HCT116 (cell line): ENCODE measurements at regions not wholly inside any gene's neighbourhood (a gene's known extent, or its start where the extent isn't known, plus 50 kb on each side); places are given as distances from the start of the nearest gene placed in this dataset.
"Not testable (repeated sequence)": the region's sequence is repeated elsewhere in the genome, so short reads cannot be mapped to it uniquely, and the experiment has no call there.

Experiments used
- ATAC-seq: fragments of 200-7000 bp; cut with Tn5 transposase; 2 replicates; pipeline ENCODE4 v1.9.1; 2020; ENCODE audit warnings: mild to moderate bottlenecking, moderate library complexity
- BruUV-seq: library from RNA; stranded (reverse); fragments of 400-500 nt; replicated peaks from 2 replicates; lab custom pipeline; 2021; lab: Mats Ljungman, UMichigan
- CTCF ChIA-PET: fragments of 300-600 bp; sonication (Branson Sonifier 250); formaldehyde crosslinking; loops from one replicate; lab custom pipeline; 2021; ENCODE audit warnings: antibody characterized with exemption; lab: Charles Lee
- POLR2A ChIA-PET: fragments of 300-600, 350-600 bp; sonication (Branson Sonifier 250); formaldehyde crosslinking; loops from one replicate; lab custom pipeline; 2021; ENCODE audit warnings: antibody characterized with exemption; lab: Charles Lee
- RAD21 ChIA-PET, 2 experiments: fragments of 300-600 bp; sonication (Branson Sonifier 250); formaldehyde crosslinking; loops; one replicate each; lab custom pipeline; 2023; ENCODE audit warnings: low total read pairs in 2 of 2; ENCODE audit not compliant: uncharacterized antibody in 2 of 2, unreplicated experiment in 2 of 2, low non-redundant PET in 1 of 2; lab: Charles Lee
- DNase-seq: peaks from one replicate; pipeline ENCODE4 v3.0.0-alpha.2; 2010; ENCODE audit warnings: low read depth, low spot score
- H2AFZ ChIP-seq: fragments of 200-600 bp; shearing (Covaris generic), sonication (generic); 2 replicates; pipeline ENCODE4 v1.6.1; 2017; ENCODE audit warnings: low read depth, mixed run types, mixed read lengths, antibody characterized with exemption, low read length; ENCODE audit not compliant: poor library complexity, severe bottlenecking
- H3K27ac ChIP-seq: 2 replicates; pipeline ENCODE4 v1.5.1; 2012; ENCODE audit warnings: low read depth, low read length
- H3K27me3 ChIP-seq: fragments of 200-600 bp; sonication (generic); 2 replicates; pipeline ENCODE4 v1.6.1; 2016; ENCODE audit warnings: mixed run types, low read length, mixed read lengths; ENCODE audit not compliant: insufficient read depth
- H3K36me3 ChIP-seq, 2 experiments: fragments of 200-500 bp in 1 of 2; fragments of 200-600 bp in 1 of 2; sonication (Bioruptor generic) in 1 of 2; sonication (generic) in 1 of 2; 2 replicates each; pipeline versions ENCODE4 v1.5.1 to v1.6.1; 2014 to 2016; ENCODE audit warnings: low read length in 2 of 2, inconsistent platforms in 1 of 2, mixed read lengths in 1 of 2, mixed run types in 1 of 2; ENCODE audit not compliant: insufficient read depth in 2 of 2, control insufficient read depth in 1 of 2
- H3K4me1 ChIP-seq, 2 experiments: fragments of 200-600 bp in 1 of 2; sonication (generic) in 1 of 2; 2 replicates each; pipeline versions ENCODE4 v1.5.1 to v1.6.1; 2012 to 2017; ENCODE audit warnings: low read length in 2 of 2, inconsistent platforms in 1 of 2, mild to moderate bottlenecking in 1 of 2, mixed read lengths in 1 of 2, mixed run types in 1 of 2, moderate library complexity in 1 of 2; ENCODE audit not compliant: insufficient read depth in 2 of 2, control insufficient read depth in 1 of 2
- H3K4me2 ChIP-seq: fragments of 200-600 bp; sonication (generic); 2 replicates; pipeline ENCODE4 v1.6.1; 2017; ENCODE audit warnings: mixed run types, low read length, mixed read lengths
- H3K4me3 ChIP-seq, 2 experiments: fragments of 200-600 bp in 1 of 2; sonication (generic) in 1 of 2; replicated peaks in 1 of 2; 2 replicates each; pipeline ENCODE4 v1.5.1; 2011 to 2016; ENCODE audit warnings: low read length in 2 of 2, control low read depth in 1 of 2, low read depth in 1 of 2, mild to moderate bottlenecking in 1 of 2, mixed read lengths in 1 of 2, mixed run types in 1 of 2
- H3K79me2 ChIP-seq: fragments of 200-600 bp; sonication (generic); 2 replicates; pipeline ENCODE4 v1.6.1; 2017; ENCODE audit warnings: mild to moderate bottlenecking, mixed run types, low read length, moderate library complexity, mixed read lengths; ENCODE audit not compliant: insufficient read depth
- H3K9ac ChIP-seq: fragments of 200-600 bp; sonication (generic); 2 replicates; pipeline ENCODE4 v1.6.1; 2016; ENCODE audit warnings: low read length, mixed read lengths
- H3K9me2 ChIP-seq: fragments of 200-600 bp; sonication (generic), shearing (Covaris generic); 2 replicates; pipeline ENCODE4 v1.6.1; 2017; ENCODE audit warnings: mixed run types, mild to moderate bottlenecking, moderate library complexity; ENCODE audit not compliant: insufficient read depth
- H3K9me3 ChIP-seq, 2 experiments: fragments of 200-500 bp in 1 of 2; fragments of 200-600 bp in 1 of 2; sonication (Bioruptor generic) in 1 of 2; sonication (generic) in 1 of 2; 2 replicates each; pipeline ENCODE4 v1.6.1; 2014 to 2017; ENCODE audit warnings: low read length in 2 of 2, mixed read lengths in 2 of 2, inconsistent platforms in 1 of 2, low read depth in 1 of 2, mild to moderate bottlenecking in 1 of 2, mixed run types in 1 of 2, moderate library complexity in 1 of 2; ENCODE audit not compliant: control insufficient read depth in 1 of 2, insufficient read depth in 1 of 2
- H4K20me1 ChIP-seq: fragments of 200-600 bp; sonication (generic), shearing (Covaris generic); 2 replicates; pipeline ENCODE4 v1.6.1; 2017; ENCODE audit warnings: mixed run types, mild to moderate bottlenecking, moderate library complexity; ENCODE audit not compliant: insufficient read depth
- CBX3 ChIP-seq: IDR thresholded peaks from 2 replicates; pipeline ENCODE4 v1.6.1; 2012; ENCODE audit warnings: low read depth
- ELF1 ChIP-seq: IDR thresholded peaks from 2 replicates; pipeline ENCODE4 v1.6.1; 2012; ENCODE audit warnings: low read depth, borderline replicate concordance
- EZH2 ChIP-seq: fragments of 200-600 bp; sonication (generic); IDR thresholded peaks from 2 replicates; pipeline ENCODE4 v1.6.1; 2017; ENCODE audit warnings: antibody characterized with exemption, mixed run types
- POLR2A ChIP-seq: IDR thresholded peaks from 2 replicates; pipeline ENCODE4 v1.7.0; 2011; ENCODE audit warnings: borderline replicate concordance; ENCODE audit not compliant: insufficient read depth, insufficient read length; ENCODE audit errors: extremely low read depth
- SIN3A ChIP-seq: IDR thresholded peaks from 2 replicates; pipeline ENCODE4 v1.6.1; 2012; ENCODE audit warnings: low read depth
- SP1 ChIP-seq: IDR thresholded peaks from 2 replicates; pipeline ENCODE4 v1.6.1; 2012; ENCODE audit warnings: low read depth
- YY1 ChIP-seq: IDR thresholded peaks from 2 replicates; pipeline ENCODE4 v1.6.1; 2011; ENCODE audit warnings: low read length, low read depth, moderate library complexity, mild to moderate bottlenecking; ENCODE audit not compliant: insufficient replicate concordance; ENCODE audit errors: extremely low read depth
- intact Hi-C: fragments of 100-400 bp; cut with micrococcal nuclease; formaldehyde crosslinking; loops from 2 replicates; pipeline ENCODE4 v1.10.0; 2022

- H3K4me3 ChIP-seq, POLR2A ChIA-PET, H3K9me2 ChIP-seq, RAD21 ChIA-PET, CTCF ChIA-PET, H3K36me3 ChIP-seq, DNase-seq, H2AFZ ChIP-seq, ATAC-seq, H3K4me1 ChIP-seq, H3K9ac ChIP-seq, BruUV-seq, H3K27ac ChIP-seq, H3K79me2 ChIP-seq, H3K27me3 ChIP-seq, H4K20me1 ChIP-seq, H3K4me2 ChIP-seq, intact Hi-C loops: not testable (repeated sequence)
- peaks cover 8 to 12% of the 10 kb centered on the region in 2 experiments; a peak in 2 of 4 replicates for H3K9me3 ChIP-seq
These were observed 876.9 kb upstream of the API5 start for GRCh38 chr11:42434911-42435310.

GRCh38 chr11:42444406-42444805 lies 867.4 kb upstream of the API5 start:
- RAD21 ChIA-PET: no interaction called here
- H3K9me3 ChIP-seq: peaks cover 0 to 10% of the 10 kb centered on the region in 2 experiments; a peak in 2 of 4 replicates
- intact Hi-C loops: no loop called here
- H3K4me2 ChIP-seq: no peak overlapping the region
- H3K4me1 ChIP-seq: no peaks in the 10 kb centered on the region
- H3K9ac ChIP-seq: no peak overlapping the region
- ATAC-seq (no peak), DNase-seq (no peak)
- no peaks in the 10 kb centered on the region for H3K36me3 ChIP-seq
- no peak for TF ChIP-seq SP1
- no peak for TF ChIP-seq POLR2A
- no peak for TF ChIP-seq SIN3A
- TF ChIP-seq EZH2: no peak
- TF ChIP-seq CBX3: no peak
- TF ChIP-seq YY1: no peak
- TF ChIP-seq ELF1: no peak
- no peaks in the 10 kb centered on the region for H3K27me3 ChIP-seq
- no peak overlapping the region for H2AFZ ChIP-seq
- CTCF ChIA-PET: no interaction called here
- H3K4me3 ChIP-seq: no peak overlapping the region
- POLR2A ChIA-PET: no interaction called here
- BruUV-seq: no TSS peak
- H3K27ac ChIP-seq: no peak overlapping the region
- no peaks in the 10 kb centered on the region for H3K9me2 ChIP-seq
- H3K79me2 ChIP-seq: no peaks in the 10 kb centered on the region
- H4K20me1 ChIP-seq: no peaks in the 10 kb centered on the region
